Activated CD4-positive, alpha-beta T cell treated with anti-CD3 and anti-CD28 coated beads for 36 hours (primary cell): ENCODE measurements at regions not wholly inside any gene's neighbourhood (a gene's known extent, or its start where the extent isn't known, plus 50 kb on each side); places are given as distances from the start of the nearest gene placed in this dataset.

Source experiments
- ATAC-seq: fragments of 200-7000 bp; cut with Tn5 transposase; one replicate; pipeline ENCODE4 v1.10.0; 2021; ENCODE audit warnings: mild to moderate bottlenecking, moderate library complexity
- CTCF ChIA-PET: fragments of 350-600 bp; sonication (Branson Sonifier 250); formaldehyde crosslinking; loops from one replicate; lab custom pipeline; 2021; ENCODE audit warnings: antibody characterized with exemption; lab: Charles Lee
- POLR2A ChIA-PET: fragments of 350-600 bp; sonication (Branson Sonifier 250); formaldehyde crosslinking; loops from one replicate; lab custom pipeline; 2021; ENCODE audit warnings: antibody characterized with exemption, inconsistent platforms; lab: Charles Lee
- DNase-seq: peaks from one replicate; pipeline ENCODE4 v3.0.0-alpha.2; 2020
- H3K27ac Mint-ChIP-seq: one replicate; pipeline ENCODE4 v1.8.0; 2021; ENCODE audit warnings: mixed read lengths
- H3K27me3 Mint-ChIP-seq: one replicate; pipeline ENCODE4 v1.8.0; 2021; ENCODE audit warnings: mixed read lengths
- H3K36me3 Mint-ChIP-seq: one replicate; pipeline ENCODE4 v1.8.0; 2021; ENCODE audit warnings: low read depth, mixed read lengths
- H3K4me1 Mint-ChIP-seq: one replicate; pipeline ENCODE4 v1.8.0; 2021; ENCODE audit warnings: mixed read lengths
- H3K4me3 Mint-ChIP-seq: one replicate; pipeline ENCODE4 v1.8.0; 2021; ENCODE audit warnings: mild to moderate bottlenecking, moderate library complexity, mixed read lengths
- H3K9me3 Mint-ChIP-seq: one replicate; pipeline ENCODE4 v1.8.0; 2021; ENCODE audit warnings: low read depth, mixed read lengths
- intact Hi-C, 2 experiments: fragments of 100-400 bp; cut with DNase I in 1 of 2; cut with micrococcal nuclease in 1 of 2; formaldehyde crosslinking; loops; one replicate each; pipeline versions ENCODE4 v1.14.2 to v1.15.1; 2022 to 2024; cut with DNase I, micrococcal nuclease

DNA sequence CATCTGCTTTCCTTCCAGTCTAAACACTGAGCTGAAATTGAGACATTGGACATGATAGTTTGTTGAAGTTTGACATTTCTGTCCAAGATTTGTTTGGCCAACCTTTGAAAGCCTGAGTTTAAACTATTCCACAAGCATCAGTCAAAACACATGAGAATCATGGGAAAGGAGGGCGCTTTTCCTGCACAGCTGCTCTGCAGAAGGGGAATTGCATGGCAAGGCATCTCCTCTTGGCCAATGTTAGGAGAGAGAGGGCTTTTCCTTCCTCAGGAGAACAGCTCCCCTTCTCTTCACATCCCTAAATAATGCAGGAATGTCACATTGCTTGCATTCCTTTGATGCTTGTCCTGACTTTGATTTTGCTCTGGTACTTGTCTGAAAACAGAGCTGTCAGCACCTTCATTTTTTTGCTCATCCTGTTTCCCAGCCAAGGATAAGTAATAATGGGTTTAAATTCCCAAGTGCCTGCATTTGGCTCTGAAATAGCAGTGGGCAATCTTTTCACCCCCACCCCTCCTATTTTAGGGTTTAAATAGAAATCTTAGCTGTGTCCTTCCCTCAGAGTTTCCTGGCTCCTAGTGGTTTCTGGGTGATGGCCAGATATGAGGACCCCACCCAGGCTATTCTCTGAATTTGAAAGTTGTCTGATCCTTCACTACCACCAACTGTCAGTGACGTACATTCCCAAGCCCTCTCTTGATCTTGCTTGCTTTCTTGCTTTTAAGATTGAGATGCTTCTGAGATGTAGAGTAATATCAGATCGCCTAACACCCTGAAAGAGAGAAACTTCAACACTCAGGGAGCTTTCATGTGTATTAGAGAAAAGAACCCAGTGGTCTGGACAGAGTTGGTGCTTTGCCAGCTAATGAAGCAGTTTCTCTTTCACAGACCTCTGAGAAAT is 75.2 kb upstream of the NPVF start:
- ATAC-seq (no peak), DNase-seq (no peak)
- no peaks in the 10 kb centered on the region for H3K36me3 Mint-ChIP-seq
- H3K27me3 Mint-ChIP-seq, result peaks cover 8% of the 10 kb centered on the region
- no peaks in the 10 kb centered on the region for H3K4me1 Mint-ChIP-seq
- H3K9me3 Mint-ChIP-seq, result no peaks in the 10 kb centered on the region
- no peak overlapping the region for H3K4me3 Mint-ChIP-seq
- intact Hi-C loops, result no loop called here
- CTCF ChIA-PET, result interaction anchor here (0.7 to 1.2 kb wide), 4 partner anchors 8 to 150 kb away, joined by 3 read pairs; no protein-coding TSS in a partner anchor
- H3K27ac Mint-ChIP-seq, result no peak overlapping the region
- POLR2A ChIA-PET, result no interaction called here

DNA sequence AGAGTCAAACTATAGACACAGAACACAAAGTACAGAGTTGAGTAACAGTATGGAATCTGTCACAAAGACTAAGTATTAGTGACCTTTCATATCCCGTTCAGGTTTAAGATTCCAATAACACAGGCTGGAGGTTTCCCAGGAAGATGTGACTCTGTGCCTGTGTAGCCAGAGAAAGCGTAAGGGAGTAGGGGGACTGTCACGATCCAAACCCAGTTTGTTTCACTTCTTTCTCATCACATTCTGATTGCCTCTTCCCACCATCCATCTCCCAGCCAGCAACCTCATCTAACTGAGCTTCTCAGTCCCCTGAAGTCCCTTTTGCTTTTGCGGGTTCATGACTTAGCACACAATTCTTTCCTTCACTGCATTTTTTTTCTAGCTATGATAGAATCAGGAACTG is 76.4 kb upstream of the NPVF start:
- no peak overlapping the region for H3K4me3 Mint-ChIP-seq
- no peaks in the 10 kb centered on the region for H3K9me3 Mint-ChIP-seq
- POLR2A ChIA-PET, result no interaction called here

DNA sequence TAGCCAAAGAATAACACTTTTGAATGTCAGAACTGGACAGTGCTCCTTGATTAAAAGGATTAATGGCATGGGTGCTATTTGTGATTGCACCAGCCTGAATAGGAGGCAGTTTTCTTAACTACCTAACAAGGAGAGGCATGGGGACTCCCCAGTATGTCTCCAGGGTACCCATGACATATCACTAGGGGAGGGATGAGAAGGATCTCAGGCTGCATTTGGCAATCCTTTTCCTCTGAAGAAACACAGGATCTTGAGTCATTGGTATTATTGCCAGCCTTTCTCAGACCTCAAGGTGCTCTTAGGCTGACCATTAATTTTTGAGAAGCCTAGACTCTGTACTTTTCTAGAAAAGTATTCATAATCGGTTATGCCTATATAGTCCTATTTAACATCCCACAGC is 77.5 kb upstream of the NPVF start:
- CTCF ChIA-PET, result no interaction called here

More for the DNA sequence above, 76.4 kb upstream of the NPVF start:
- Mint-ChIP-seq H3K36me3 (no peaks in the 10 kb centered on the region), H3K4me1 (no peaks in the 10 kb centered on the region), H3K27me3 (peaks cover 8% of the 10 kb centered on the region), H3K27ac (no peak overlapping the region)
- intact Hi-C loops, result no loop called here
- ATAC-seq, result no peak
- CTCF ChIA-PET, result interaction anchor here (0.7 kb wide), 1 partner anchor 9 kb away, joined by 3 read pairs; no protein-coding TSS in a partner anchor
- no peak for DNase-seq

DNA sequence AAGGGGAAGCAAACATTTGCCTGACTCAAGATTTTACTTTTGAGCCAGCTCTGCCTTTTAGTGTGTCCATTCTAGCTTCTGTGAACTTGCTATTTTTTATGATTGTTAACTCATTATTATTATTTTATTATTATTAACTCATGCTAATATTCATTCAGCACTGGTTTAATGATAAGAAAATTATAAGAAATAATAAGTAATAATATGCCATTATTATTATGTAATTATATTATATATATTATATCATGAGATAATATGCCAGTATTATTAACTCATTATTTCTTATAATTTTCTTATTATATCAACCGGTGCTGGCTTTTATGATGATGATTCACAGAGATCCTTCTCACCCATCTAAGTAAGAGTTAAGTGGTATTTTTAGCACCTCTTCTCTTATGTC is 79.3 kb upstream of the NPVF start:
- Mint-ChIP-seq H3K9me3 (no peaks in the 10 kb centered on the region), H3K4me3 (no peak overlapping the region), H3K4me1 (no peaks in the 10 kb centered on the region), H3K36me3 (no peaks in the 10 kb centered on the region), H3K27ac (no peak overlapping the region), H3K27me3 (peaks cover 8% of the 10 kb centered on the region)
- intact Hi-C loops, result no loop called here
- CTCF ChIA-PET, result interaction anchor here (0.7 kb wide), 1 partner anchor 8 kb away, joined by 3 read pairs; no protein-coding TSS in a partner anchor
- no peak for ATAC-seq
- POLR2A ChIA-PET, result no interaction called here
- no peak for DNase-seq

More for the DNA sequence above, 77.5 kb upstream of the NPVF start:
- Mint-ChIP-seq H3K4me1 (no peaks in the 10 kb centered on the region), H3K27me3 (peaks cover 8% of the 10 kb centered on the region), H3K27ac (no peak overlapping the region), H3K9me3 (no peaks in the 10 kb centered on the region), H3K36me3 (no peaks in the 10 kb centered on the region), H3K4me3 (no peak overlapping the region)
- intact Hi-C loops, result no loop called here
- no peak for DNase-seq
- POLR2A ChIA-PET, result no interaction called here
- no peak for ATAC-seq

DNA sequence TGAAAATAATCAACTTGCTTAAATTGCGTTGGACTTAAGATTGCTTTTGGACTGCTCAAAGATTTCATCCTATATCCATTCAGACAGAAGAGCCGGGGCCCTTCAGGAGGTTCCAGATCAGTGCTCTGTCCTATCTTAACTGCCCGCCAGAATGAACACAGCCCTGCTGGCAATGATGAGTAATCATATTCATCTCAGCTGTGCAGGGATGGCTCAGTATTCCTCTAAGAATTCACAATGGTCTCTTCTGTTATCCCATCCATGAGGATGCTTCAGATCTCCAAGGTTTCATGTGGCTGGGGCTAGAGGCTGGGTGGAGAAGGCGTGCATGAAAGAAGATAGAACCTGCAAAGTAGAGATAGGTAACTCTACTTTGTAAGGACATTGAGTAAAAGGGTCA is 80.0 kb upstream of the NPVF start:
- ChIA-PET POLR2A (no interaction called here), CTCF (interaction anchor here (1.0 kb wide), 1 partner anchor 83 kb away, joined by 4 read pairs; no protein-coding TSS in a partner anchor)
- no peaks in the 10 kb centered on the region for H3K4me1 Mint-ChIP-seq
- peaks cover 8% of the 10 kb centered on the region for H3K27me3 Mint-ChIP-seq
- ATAC-seq (no peak), DNase-seq (no peak)
- intact Hi-C loops, result no loop called here
- H3K4me3 Mint-ChIP-seq, result no peak overlapping the region
- H3K9me3 Mint-ChIP-seq, result no peaks in the 10 kb centered on the region
- H3K27ac Mint-ChIP-seq, result no peak overlapping the region
- no peaks in the 10 kb centered on the region for H3K36me3 Mint-ChIP-seq

DNA sequence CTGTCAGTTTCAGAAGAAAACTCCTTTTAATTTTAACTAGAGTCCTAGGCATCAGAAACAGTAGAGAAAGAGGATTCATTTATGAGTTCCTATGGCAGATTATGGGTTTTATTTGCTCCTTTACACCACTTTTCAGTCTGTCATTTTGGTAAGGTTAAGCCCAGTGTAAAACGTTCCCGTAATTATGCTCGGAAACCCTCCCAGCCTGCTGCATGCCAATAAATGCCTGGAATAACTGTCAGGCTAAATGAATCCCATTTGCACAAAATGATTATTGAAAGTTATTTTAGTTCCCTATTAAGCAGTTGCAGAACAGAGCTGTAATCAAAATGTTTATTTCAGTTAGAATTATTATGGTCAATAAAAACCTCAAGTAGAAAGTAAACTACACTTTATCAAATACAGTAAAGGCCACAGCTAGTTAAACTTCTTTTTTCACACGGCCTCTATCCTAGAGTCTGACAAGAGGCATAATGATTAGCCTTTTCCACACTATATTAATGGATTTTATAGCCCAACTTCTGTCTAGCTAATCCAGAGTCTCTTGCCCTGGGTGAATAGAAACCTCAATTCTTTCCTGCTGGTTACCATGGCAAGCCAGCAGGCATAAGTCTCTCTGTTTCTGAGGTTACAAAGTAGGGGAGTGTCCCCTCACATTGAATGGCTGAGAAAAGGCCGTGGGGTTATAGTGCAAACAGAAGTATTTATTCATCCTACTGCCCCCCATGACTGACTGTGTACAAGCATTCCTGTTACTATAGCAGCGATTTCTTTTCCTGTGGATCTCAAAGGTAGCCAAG is 80.8 kb upstream of the NPVF start:
- H3K36me3 Mint-ChIP-seq, result no peaks in the 10 kb centered on the region
- POLR2A ChIA-PET, result no interaction called here
- H3K4me3 Mint-ChIP-seq, result no peak overlapping the region
- no peak for DNase-seq
- no peaks in the 10 kb centered on the region for H3K9me3 Mint-ChIP-seq
- intact Hi-C loops, result no loop called here
- no peak overlapping the region for H3K27ac Mint-ChIP-seq
- ATAC-seq, result no peak
- CTCF ChIA-PET, result interaction anchor here (1.0 kb wide), 1 partner anchor 82 kb away, joined by 4 read pairs; no protein-coding TSS in a partner anchor
- H3K27me3 Mint-ChIP-seq, result peaks cover 7% of the 10 kb centered on the region
- H3K4me1 Mint-ChIP-seq, result no peaks in the 10 kb centered on the region

DNA sequence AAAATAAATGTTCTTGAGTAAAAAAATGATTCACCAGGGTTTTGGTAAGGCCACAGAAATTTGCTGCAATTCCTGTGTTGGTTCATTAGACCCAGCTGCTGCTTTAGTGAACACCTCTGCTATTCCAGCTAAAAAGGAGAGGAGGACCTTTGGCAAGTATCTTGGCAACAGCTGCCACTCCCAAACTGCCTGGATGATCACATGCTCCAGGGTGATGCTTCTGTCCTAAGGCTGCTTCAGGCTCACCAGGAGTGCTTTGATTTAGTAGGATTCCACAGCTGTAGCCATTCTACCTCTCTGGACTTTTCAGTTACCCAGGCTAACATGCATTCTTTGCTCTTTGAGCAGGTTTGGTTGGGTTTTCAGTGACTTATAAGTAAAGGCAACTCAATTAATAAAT is 82.6 kb upstream of the NPVF start:
- DNase-seq (no peak), ATAC-seq (no peak)
- no peak overlapping the region for H3K4me3 Mint-ChIP-seq
- intact Hi-C loops, result no loop called here
- ChIA-PET CTCF (no interaction called here), POLR2A (no interaction called here)
- no peaks in the 10 kb centered on the region for H3K4me1 Mint-ChIP-seq
- H3K9me3 Mint-ChIP-seq, result no peaks in the 10 kb centered on the region
- H3K36me3 Mint-ChIP-seq, result no peaks in the 10 kb centered on the region
- H3K27me3 Mint-ChIP-seq, result peaks cover 3% of the 10 kb centered on the region
- no peak overlapping the region for H3K27ac Mint-ChIP-seq

DNA sequence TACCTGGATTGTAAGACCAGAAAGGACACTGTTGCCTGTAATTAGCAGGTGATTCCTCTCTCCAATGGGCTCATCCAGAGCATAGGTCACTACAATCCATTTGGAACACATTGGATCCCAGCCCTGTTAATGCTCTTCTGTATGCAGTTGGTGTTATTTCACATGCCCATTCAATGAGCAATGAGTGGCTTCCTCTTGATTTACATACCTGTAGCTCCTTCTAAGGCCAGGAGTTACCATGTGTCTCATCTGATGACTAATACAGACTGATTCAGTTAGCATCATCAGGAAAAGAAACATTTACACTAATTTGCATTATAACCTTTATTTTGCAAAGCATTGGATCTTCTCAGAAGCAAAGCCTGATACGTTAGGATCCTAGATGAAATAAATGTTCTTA is 83.1 kb upstream of the NPVF start:
- Mint-ChIP-seq H3K27ac (no peak overlapping the region), H3K9me3 (no peaks in the 10 kb centered on the region), H3K36me3 (no peaks in the 10 kb centered on the region), H3K27me3 (peaks cover 4% of the 10 kb centered on the region), H3K4me3 (no peak overlapping the region), H3K4me1 (no peaks in the 10 kb centered on the region)
- CTCF ChIA-PET, result no interaction called here
- no peak for DNase-seq
- POLR2A ChIA-PET, result no interaction called here
- intact Hi-C loops, result no loop called here
- peak; percentile 33 for ATAC-seq

DNA sequence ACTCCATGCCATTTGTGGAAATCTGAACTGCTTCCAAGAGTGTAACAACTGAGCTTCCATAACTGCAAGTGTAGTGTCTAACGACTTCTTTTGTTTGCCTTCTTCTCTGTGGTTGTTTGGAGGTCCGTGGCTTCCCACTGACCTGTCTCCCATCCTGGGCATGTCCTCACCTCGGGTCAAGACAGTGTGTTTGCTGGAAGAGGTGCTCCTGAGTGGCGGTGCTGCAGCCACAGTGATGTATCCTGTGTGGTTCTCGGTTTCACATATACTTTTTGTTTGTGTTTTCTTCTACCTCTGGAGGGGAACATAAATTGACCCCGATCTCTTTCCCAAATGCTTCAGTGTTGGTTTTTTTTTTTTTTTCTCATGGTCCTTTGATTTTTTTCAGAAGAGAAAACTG is 84.7 kb upstream of the NPVF start:
- Mint-ChIP-seq H3K4me3 (no peak overlapping the region), H3K4me1 (no peaks in the 10 kb centered on the region), H3K27me3 (peaks cover 2% of the 10 kb centered on the region), H3K27ac (no peak overlapping the region), H3K9me3 (no peaks in the 10 kb centered on the region), H3K36me3 (no peaks in the 10 kb centered on the region)
- CTCF ChIA-PET, result no interaction called here
- intact Hi-C loops, result no loop called here
- DNase-seq (no peak), ATAC-seq (no peak)
- POLR2A ChIA-PET, result no interaction called here

DNA sequence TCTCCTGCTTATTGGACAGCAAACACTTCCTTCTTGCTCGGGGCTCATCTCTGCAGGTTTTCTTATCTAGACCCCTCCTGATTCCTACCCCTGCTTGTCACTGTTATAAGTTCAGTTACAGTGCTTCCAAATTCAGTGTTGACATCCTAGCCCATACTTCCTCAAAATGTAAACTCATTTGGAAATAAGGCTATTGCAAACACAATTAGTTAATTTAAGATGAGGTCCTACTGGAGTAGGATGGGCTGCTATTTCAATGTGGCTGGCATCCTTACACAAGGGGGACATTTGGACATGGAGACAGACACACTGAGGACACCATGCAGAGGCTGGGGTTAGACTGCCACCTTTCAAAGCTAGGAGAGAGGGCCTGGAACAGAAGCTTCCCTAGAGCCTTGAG is 85.2 kb upstream of the NPVF start:
- POLR2A ChIA-PET, result no interaction called here
- H3K4me3 Mint-ChIP-seq, result no peak overlapping the region
- CTCF ChIA-PET, result no interaction called here
- intact Hi-C loops, result no loop called here
- no peaks in the 10 kb centered on the region for H3K9me3 Mint-ChIP-seq
- DNase-seq (no peak), ATAC-seq (no peak)
- no peaks in the 10 kb centered on the region for H3K4me1 Mint-ChIP-seq
- no peaks in the 10 kb centered on the region for H3K36me3 Mint-ChIP-seq
- peaks cover 2% of the 10 kb centered on the region for H3K27me3 Mint-ChIP-seq
- H3K27ac Mint-ChIP-seq, result no peak overlapping the region

DNA sequence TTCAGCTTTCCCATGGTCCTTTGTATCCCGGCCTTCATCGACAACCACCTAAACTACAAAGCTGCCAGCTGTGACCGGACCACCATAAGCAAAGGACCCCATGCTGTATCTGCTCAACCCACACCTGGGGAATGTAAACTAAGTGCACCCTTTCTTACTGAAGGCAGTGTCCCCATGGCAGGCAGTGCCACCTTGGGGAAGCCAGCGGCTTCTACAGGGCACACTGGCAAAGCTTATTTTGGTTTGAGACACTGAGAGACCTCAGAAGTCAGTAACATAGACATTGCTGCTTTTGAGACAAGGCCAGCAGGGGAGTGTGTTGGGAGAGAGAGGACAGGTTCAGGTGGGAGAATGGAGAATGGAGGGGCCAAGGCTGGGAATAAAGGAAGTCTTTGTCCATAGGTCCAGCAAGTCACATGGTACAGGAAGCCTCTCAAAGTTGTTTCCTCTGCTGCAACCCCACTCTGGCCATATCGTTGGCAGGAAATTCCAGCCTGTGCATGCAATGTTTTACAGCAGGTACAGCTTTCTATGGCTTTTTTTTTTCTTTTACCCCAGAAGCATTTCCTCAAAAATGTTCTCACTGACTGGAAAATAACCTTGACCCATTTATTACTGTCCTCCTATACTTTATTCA is 85.9 kb upstream of the NPVF start:
- intact Hi-C loops, result no loop called here
- CTCF ChIA-PET, result interaction anchor here (0.6 kb wide), 2 partner anchors 102 to 1342 kb away, joined by 3 read pairs; no protein-coding TSS in a partner anchor
- no peak for ATAC-seq

More for the DNA sequence above, 85.9 kb upstream of the NPVF start:
- Mint-ChIP-seq H3K4me1 (no peaks in the 10 kb centered on the region), H3K27me3 (peaks cover 2% of the 10 kb centered on the region), H3K27ac (no peak overlapping the region), H3K9me3 (no peaks in the 10 kb centered on the region), H3K36me3 (no peaks in the 10 kb centered on the region), H3K4me3 (no peak overlapping the region)
- POLR2A ChIA-PET, result no interaction called here
- DNase-seq, result no peak
